K562 (cell line): ENCODE measurements at regions not wholly inside any gene's neighbourhood (a gene's known extent, or its start where the extent isn't known, plus 50 kb on each side); places are given as distances from the start of the nearest gene placed in this dataset.

ENCODE experiments used
- ATAC-seq: fragments of 200-7000 bp; cut with Tn5 transposase; 3 replicates; pipeline ENCODE4 v1.9.1; 2020; ENCODE audit warnings: moderate library complexity
- BruUV-seq: library from RNA; stranded (reverse); fragments of 400-500 nt; replicated peaks from 2 replicates; lab custom pipeline; 2021; lab: Mats Ljungman, UMichigan
- CTCF ChIA-PET: fragments of 300-600 bp; formaldehyde crosslinking; extraction: SDS; loops from one replicate; lab custom pipeline; 2021; ENCODE audit warnings: low intra/inter-chr PET ratio; lab: Yijun Ruan, JAX
- POLR2A ChIA-PET: fragments of 300-600, 350-650 bp; sonication (Branson Sonifier 250); formaldehyde crosslinking; extraction: SDS; loops from one replicate; lab custom pipeline; 2021; ENCODE audit warnings: antibody characterized with exemption, inconsistent platforms; lab: Yijun Ruan, JAX
- DNase-seq, 4 experiments: peaks; one replicate each; pipeline versions ENCODE4 v3.0.0 to v3.0.0-alpha.2; 2011 to 2018; ENCODE audit warnings: low spot score in 3 of 4, mixed read lengths in 3 of 4; ENCODE audit errors: extremely low read depth in 1 of 4
- FAIRE-seq: peaks from 2 replicates; lab custom pipeline; 2011; peaks lifted over from hg19 to GRCh38; lab: Jason Lieb, UNC
- H2AFZ ChIP-seq: 2 replicates; pipeline ENCODE4 v1.6.0; 2011; ENCODE audit warnings: low read depth, low read length, control low read depth, inconsistent platforms
- H3K27ac ChIP-seq: fragments of 200-600 bp; 3 replicates; pipeline ENCODE4 v1.8.0; 2011; ENCODE audit warnings: low read depth, mild to moderate bottlenecking, control low read depth, inconsistent platforms, low read length, moderate library complexity, mixed read lengths; ENCODE audit errors: extremely low read depth
- H3K27me3 ChIP-seq, 2 experiments: fragments of 300-600 bp in 1 of 2; 2 replicates in 1 of 2; 3 replicates in 1 of 2; pipeline versions ENCODE4 v1.6.0 to v1.8.0; 2011; ENCODE audit warnings: inconsistent platforms in 2 of 2, low read length in 2 of 2, mild to moderate bottlenecking in 1 of 2, mixed read lengths in 1 of 2, moderate library complexity in 1 of 2; ENCODE audit not compliant: control insufficient read depth in 2 of 2, insufficient read depth in 2 of 2
- H3K36me3 ChIP-seq: fragments of 300-600 bp; 3 replicates; pipeline ENCODE4 v1.8.0; 2011; ENCODE audit warnings: mild to moderate bottlenecking, low read length, inconsistent platforms; ENCODE audit not compliant: control insufficient read depth, insufficient read depth
- H3K4me1 ChIP-seq, 2 experiments: fragments of 200-600 bp in 1 of 2; replicated peaks in 1 of 2; 2 replicates in 1 of 2; 3 replicates in 1 of 2; pipeline versions ENCODE4 v1.5.1 to v1.8.0; 2011; ENCODE audit warnings: inconsistent platforms in 2 of 2, low read length in 2 of 2, mild to moderate bottlenecking in 1 of 2, mixed read lengths in 1 of 2, moderate library complexity in 1 of 2; ENCODE audit not compliant: control insufficient read depth in 2 of 2, insufficient read depth in 2 of 2
- H3K4me2 ChIP-seq: 2 replicates; pipeline ENCODE4 v1.6.1; 2011; ENCODE audit warnings: low read length, control low read depth, inconsistent platforms, mixed read lengths; ENCODE audit not compliant: insufficient read depth
- H3K4me3 ChIP-seq: fragments of 200-600 bp; sonication (generic), shearing (Covaris generic); 2 replicates; pipeline ENCODE4 v1.5.1; 2016; ENCODE audit warnings: control low read depth, inconsistent platforms
- H3K79me2 ChIP-seq: fragments of 200-600 bp; 3 replicates; pipeline ENCODE4 v1.8.0; 2011; ENCODE audit warnings: low read length, inconsistent platforms; ENCODE audit not compliant: control insufficient read depth, insufficient read depth
- H3K9ac ChIP-seq, 2 experiments: 2 replicates each; pipeline versions ENCODE4 v1.6.0 to v1.6.1; 2011; ENCODE audit warnings: low read depth in 2 of 2, low read length in 2 of 2, control low read depth in 1 of 2, inconsistent platforms in 1 of 2, mild to moderate bottlenecking in 1 of 2, mixed read lengths in 1 of 2; ENCODE audit not compliant: insufficient read depth in 1 of 2
- H3K9me1 ChIP-seq: one replicate; pipeline ENCODE4 v1.6.0; 2011; ENCODE audit warnings: inconsistent platforms, mild to moderate bottlenecking, low read length, moderate library complexity; ENCODE audit not compliant: control insufficient read depth, insufficient read depth
- H3K9me3 ChIP-seq: replicated peaks from 2 replicates; pipeline ENCODE4 v1.5.1; 2011; ENCODE audit warnings: low read depth, low read length, inconsistent platforms; ENCODE audit not compliant: control insufficient read depth, insufficient read depth
- H4K20me1 ChIP-seq: replicated peaks from 2 replicates; pipeline ENCODE4 v1.6.1; 2011; ENCODE audit warnings: low read length, inconsistent platforms, mixed read lengths; ENCODE audit not compliant: control insufficient read depth, insufficient read depth
- ARID1B ChIP-seq: fragments of 450-650 bp; IDR thresholded peaks from 2 replicates; pipeline ENCODE4 v1.6.1; 2016; ENCODE audit warnings: antibody characterized with exemption, mild to moderate bottlenecking, inconsistent platforms
- ELF4 ChIP-seq: fragments of 450-650 bp; formaldehyde crosslinking; IDR thresholded peaks from 2 replicates; pipeline ENCODE4 v1.4.0; 2022; ENCODE audit warnings: missing genetic modification characterization
- FOXK2 ChIP-seq, 2 experiments: fragments of 450-650 bp; IDR thresholded peaks in 1 of 2; conservative IDR thresholded peaks in 1 of 2; 2 replicates each; pipeline ENCODE4 v1.6.1; 2016; ENCODE audit warnings: low read depth in 2 of 2, mild to moderate bottlenecking in 1 of 2
- HDAC6 ChIP-seq: IDR thresholded peaks from 2 replicates; pipeline ENCODE4 v1.6.1; 2012; ENCODE audit warnings: low read depth, mild to moderate bottlenecking, control low read depth, inconsistent platforms, low read length, moderate library complexity
- IFI16 ChIP-seq: fragments of 250-450 bp; sonication (Bioruptor Pico); IDR thresholded peaks from 2 replicates; pipeline ENCODE4 v2.1.2; 2022; ENCODE audit warnings: mild to moderate bottlenecking, inconsistent platforms
- MTA2 ChIP-seq: fragments of 450-650 bp; IDR thresholded peaks from 2 replicates; pipeline ENCODE4 v1.6.1; 2016; ENCODE audit warnings: low read depth
- NCOA2 ChIP-seq, 2 experiments: fragments of 450-650 bp; IDR thresholded peaks; 2 replicates each; pipeline ENCODE4 v1.6.1; 2018; ENCODE audit warnings: mild to moderate bottlenecking in 2 of 2, moderate library complexity in 1 of 2; ENCODE audit not compliant: partially characterized antibody in 2 of 2
- WGBS: fragments of 100-300 bp; shearing (Covaris generic); methylation state at CpG from one replicate; pipeline ENCODE4 v1.1.6; 2016; ENCODE audit warnings: low coverage, mixed read lengths; ENCODE audit not compliant: insufficient coverage; ENCODE audit errors: missing lambda C conversion rate; 5-methylcytosine and 5-hydroxymethylcytosine counted together
- in situ Hi-C: fragments of 300-500 bp; cut with MboI; formaldehyde crosslinking; loops from 4 replicates; pipeline ENCODE4 v1.15.0; 2018; ENCODE audit warnings: inconsistent platforms, mixed read lengths
- intact Hi-C: fragments of 100-400 bp; cut with micrococcal nuclease; formaldehyde crosslinking; loops from 2 replicates; pipeline ENCODE4 v1.14.2; 2022

DNA sequence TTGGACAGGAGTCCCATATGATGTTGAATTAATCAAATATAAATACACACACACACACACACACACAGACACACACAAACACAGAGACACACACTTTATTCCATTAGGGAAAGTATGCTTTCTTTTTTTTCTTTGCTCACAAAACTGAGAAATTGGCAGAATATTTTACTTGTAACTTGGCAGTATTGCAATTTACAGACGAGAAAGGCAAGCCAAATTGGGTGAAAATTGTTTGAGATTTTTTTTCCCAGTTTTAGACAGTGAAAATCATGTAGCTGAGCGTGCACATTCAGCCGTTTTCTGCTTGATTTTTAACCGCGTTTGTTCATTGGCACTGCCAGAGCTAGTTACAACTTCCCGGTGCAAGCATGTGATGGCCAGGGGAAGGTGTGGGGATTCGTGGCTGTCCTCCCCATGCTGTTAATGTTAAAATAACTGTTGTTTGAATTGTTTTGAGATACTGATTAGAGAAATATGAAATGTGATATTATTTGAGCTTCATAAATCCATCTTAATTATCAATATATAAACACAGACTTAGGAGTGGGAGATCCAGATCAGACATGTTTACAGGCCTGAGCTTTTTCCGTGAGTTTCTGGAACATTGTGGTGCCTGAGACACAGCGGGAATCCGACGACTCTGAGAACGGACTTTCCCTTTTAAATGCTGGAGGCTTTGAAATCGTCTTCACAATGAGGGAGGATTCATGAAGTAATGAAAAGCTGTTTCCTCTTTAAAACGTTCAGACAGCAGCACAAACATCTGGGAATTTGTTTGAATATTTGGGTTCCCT is 125.5 kb downstream of the KCNRG start:
- Histone ChIP-seq H3K36me3 (no peaks in the 10 kb centered on the region), H3K4me1 (no peaks in the 10 kb centered on the region), H3K79me2 (no peaks in the 10 kb centered on the region), H3K27ac (no peak overlapping the region), H3K4me2 (no peak overlapping the region), H3K9ac (no peak overlapping the region), H3K9me1 (no peaks in the 10 kb centered on the region), H3K4me3 (no peak overlapping the region), H3K27me3 (no peaks in the 10 kb centered on the region), H2AFZ (peak overlapping the region; percentile 63), H3K9me3 (no peaks in the 10 kb centered on the region), H4K20me1 (no peaks in the 10 kb centered on the region)
- DNase-seq (no peak), FAIRE-seq (peak; percentile 6), ATAC-seq (no peak)
- TF ChIP-seq NCOA2 (IDR thresholded peaks at IDR 0.05; ENCODE audit: partially characterized antibody in 2 of 2) (no peak), ELF4 (no peak), MTA2 (no peak), ARID1B (no peak), HDAC6 (no peak), IFI16 (CRISPR knock-in tag) (no peak), FOXK2 (conservative IDR thresholded peaks at IDR 0.05 in 1 of 2, IDR thresholded peaks at IDR 0.05 in 1 of 2; ENCODE audit: low read depth in 2 of 2) (no peak)
- ChIA-PET CTCF (no interaction called here), POLR2A (interaction anchor here (0.8 kb wide), 1 partner anchor 9 kb away, joined by 3 read pairs; no protein-coding TSS in a partner anchor)
- WGBS, result 59% methylated on average over 13 of the region's 14 CpGs
- in situ Hi-C loops (no loop called here), intact Hi-C loops (no loop called here)
- no TSS peak for BruUV-seq
